ENCODE measurements at regions not wholly inside any gene's neighbourhood (a gene's known extent, or its start where the extent isn't known, plus 50 kb on each side); places are given as distances from the start of the nearest gene placed in this dataset.

DNA sequence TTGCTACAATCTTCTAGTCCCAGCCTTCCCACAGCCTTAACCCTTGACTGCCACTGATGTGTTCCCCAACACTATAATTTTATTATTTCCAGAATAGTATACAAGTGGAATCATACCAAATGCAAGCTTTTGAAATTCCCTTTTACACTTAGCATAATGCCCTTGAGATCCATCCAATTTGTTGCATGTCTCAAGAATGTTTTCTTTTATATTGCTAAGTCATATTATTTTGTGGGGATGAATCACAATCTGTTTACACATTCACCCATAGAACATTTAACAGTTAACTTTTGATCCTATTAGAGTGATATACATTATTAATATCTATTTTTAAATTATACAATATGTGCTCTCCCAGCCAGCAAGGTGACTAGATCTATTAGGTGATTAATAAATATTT lies 74.3 kb upstream of the KYNU start:
- TF ChIP-seq, protein P1, sequence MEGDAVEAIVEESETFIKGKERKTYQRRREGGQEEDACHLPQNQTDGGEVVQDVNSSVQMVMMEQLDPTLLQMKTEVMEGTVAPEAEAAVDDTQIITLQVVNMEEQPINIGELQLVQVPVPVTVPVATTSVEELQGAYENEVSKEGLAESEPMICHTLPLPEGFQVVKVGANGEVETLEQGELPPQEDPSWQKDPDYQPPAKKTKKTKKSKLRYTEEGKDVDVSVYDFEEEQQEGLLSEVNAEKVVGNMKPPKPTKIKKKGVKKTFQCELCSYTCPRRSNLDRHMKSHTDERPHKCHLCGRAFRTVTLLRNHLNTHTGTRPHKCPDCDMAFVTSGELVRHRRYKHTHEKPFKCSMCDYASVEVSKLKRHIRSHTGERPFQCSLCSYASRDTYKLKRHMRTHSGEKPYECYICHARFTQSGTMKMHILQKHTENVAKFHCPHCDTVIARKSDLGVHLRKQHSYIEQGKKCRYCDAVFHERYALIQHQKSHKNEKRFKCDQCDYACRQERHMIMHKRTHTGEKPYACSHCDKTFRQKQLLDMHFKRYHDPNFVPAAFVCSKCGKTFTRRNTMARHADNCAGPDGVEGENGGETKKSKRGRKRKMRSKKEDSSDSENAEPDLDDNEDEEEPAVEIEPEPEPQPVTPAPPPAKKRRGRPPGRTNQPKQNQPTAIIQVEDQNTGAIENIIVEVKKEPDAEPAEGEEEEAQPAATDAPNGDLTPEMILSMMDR (conservative IDR thresholded peaks at IDR 0.05 in 1 of 2, IDR thresholded peaks at IDR 0.05 in 1 of 2; ENCODE audit: low read depth in 1 of 2, low read length in 2 of 2): no peak
- no peak for TF ChIP-seq EZH2 (IDR thresholded peaks at IDR 0.05; ENCODE audit: low read length, missing control alignments)
